HEK293 (cell line): ENCODE measurements at regions not wholly inside any gene's neighbourhood (a gene's known extent, or its start where the extent isn't known, plus 50 kb on each side); places are given as distances from the start of the nearest gene placed in this dataset.

Experiments used
- CTCF ChIA-PET: fragments of 350-600 bp; formaldehyde crosslinking; extraction: SDS; loops from one replicate; lab custom pipeline; 2021; ENCODE audit warnings: antibody characterized with exemption; lab: Yijun Ruan, JAX
- POLR2A ChIA-PET: fragments of 300-600 bp; formaldehyde crosslinking; extraction: SDS; loops from one replicate; lab custom pipeline; 2020; ENCODE audit warnings: antibody characterized with exemption, inconsistent platforms; lab: Yijun Ruan, JAX
- H3K27ac ChIP-seq: fragments of 200-500 bp; sonication (Bioruptor generic); 2 replicates; pipeline ENCODE4 v1.5.1; 2014; ENCODE audit warnings: low read depth, low read length, control low read depth, inconsistent platforms; ENCODE audit errors: extremely low read depth
- H3K36me3 ChIP-seq, 2 experiments: fragments of 200-500 bp in 1 of 2; sonication (Bioruptor generic) in 1 of 2; 1 replicate in 1 of 2; 2 replicates in 1 of 2; pipeline ENCODE4 v1.5.1; 2014 to 2017; ENCODE audit warnings: inconsistent platforms in 2 of 2, low read length in 2 of 2; ENCODE audit not compliant: control insufficient read depth in 2 of 2, insufficient read depth in 1 of 2
- H3K4me1 ChIP-seq: fragments of 200-500 bp; sonication (Bioruptor generic); 2 replicates; pipeline ENCODE4 v1.5.1; 2014; ENCODE audit warnings: mild to moderate bottlenecking, low read length, inconsistent platforms; ENCODE audit not compliant: control insufficient read depth, insufficient read depth
- H3K4me3 ChIP-seq: 2 replicates; pipeline ENCODE4 v1.5.1; 2011; ENCODE audit warnings: low read depth, mild to moderate bottlenecking, control low read depth, low read length, moderate library complexity
- H3K9me3 ChIP-seq: fragments of 200-500 bp; sonication (Bioruptor generic); 2 replicates; pipeline ENCODE4 v1.5.1; 2014; ENCODE audit warnings: low read depth, low read length, inconsistent platforms; ENCODE audit not compliant: control insufficient read depth, insufficient read depth
- GLIS1 ChIP-seq: fragments of 450-650 bp; formaldehyde crosslinking; IDR thresholded peaks from 2 replicates; pipeline ENCODE4 v1.5.1; 2016; ENCODE audit warnings: missing biosample characterization, missing genetic modification characterization
- KLF7 ChIP-seq: fragments of 450-650 bp; formaldehyde crosslinking; IDR thresholded peaks from 2 replicates; pipeline ENCODE4 v1.5.1; 2016; ENCODE audit warnings: missing biosample characterization, missing genetic modification characterization, borderline replicate concordance
- KLF9 ChIP-seq: fragments of 450-650 bp; formaldehyde crosslinking; IDR thresholded peaks from 2 replicates; pipeline ENCODE4 v1.5.1; 2016; ENCODE audit warnings: missing biosample characterization, missing genetic modification characterization, low read depth
- SCRT2 ChIP-seq: fragments of 450-650 bp; formaldehyde crosslinking; IDR thresholded peaks from 2 replicates; pipeline ENCODE4 v1.5.1; 2016; ENCODE audit warnings: missing biosample characterization, missing genetic modification characterization
- ZBTB7A ChIP-seq: fragments of 450-650 bp; formaldehyde crosslinking; IDR thresholded peaks from 2 replicates; pipeline ENCODE4 v1.5.1; 2016; ENCODE audit warnings: low read depth, missing biosample characterization, missing genetic modification characterization
- ZEB2 ChIP-seq: fragments of 450-650 bp; formaldehyde crosslinking; IDR thresholded peaks from 2 replicates; pipeline ENCODE4 v1.5.1; 2016; ENCODE audit warnings: missing biosample characterization, missing genetic modification characterization
- ZNF10 ChIP-seq: fragments of 450-650 bp; formaldehyde crosslinking; IDR thresholded peaks from 2 replicates; pipeline ENCODE4 v1.5.1; 2017; ENCODE audit warnings: missing biosample characterization, missing genetic modification characterization
- ZNF19 ChIP-seq: fragments of 450-650 bp; formaldehyde crosslinking; IDR thresholded peaks from 2 replicates; pipeline ENCODE4; 2016; ENCODE audit warnings: missing biosample characterization, missing genetic modification characterization, low read depth
- ZNF394 ChIP-seq: fragments of 450-650 bp; formaldehyde crosslinking; IDR thresholded peaks from 2 replicates; pipeline ENCODE4 v1.5.1; 2016; ENCODE audit warnings: missing biosample characterization, missing genetic modification characterization, mild to moderate bottlenecking, moderate library complexity, borderline replicate concordance
- ZNF501 ChIP-seq: fragments of 450-650 bp; formaldehyde crosslinking; IDR thresholded peaks from 2 replicates; pipeline ENCODE4 v1.5.1; 2016; ENCODE audit warnings: missing biosample characterization, missing genetic modification characterization
- ZNF510 ChIP-seq: fragments of 450-650 bp; formaldehyde crosslinking; IDR thresholded peaks from 2 replicates; pipeline ENCODE4 v1.5.1; 2018; ENCODE audit warnings: mild to moderate bottlenecking, missing genetic modification characterization, missing biosample characterization; ENCODE audit not compliant: insufficient replicate concordance
- ZNF555 ChIP-seq: fragments of 450-650 bp; formaldehyde crosslinking; conservative IDR thresholded peaks from 2 replicates; pipeline ENCODE4 v1.5.1; 2017; ENCODE audit warnings: missing biosample characterization, mild to moderate bottlenecking, missing genetic modification characterization, inconsistent platforms
- ZNF621 ChIP-seq: fragments of 450-650 bp; formaldehyde crosslinking; IDR thresholded peaks from 2 replicates; pipeline ENCODE4 v1.5.1; 2017; ENCODE audit warnings: missing biosample characterization, missing genetic modification characterization
- ZNF654 ChIP-seq: fragments of 450-650 bp; formaldehyde crosslinking; IDR thresholded peaks from 2 replicates; pipeline ENCODE4 v1.5.1; 2016; ENCODE audit warnings: low read depth, missing biosample characterization, missing genetic modification characterization
- ZNF664 ChIP-seq: fragments of 450-650 bp; formaldehyde crosslinking; IDR thresholded peaks from 2 replicates; pipeline ENCODE4 v1.5.1; 2016; ENCODE audit warnings: missing biosample characterization, missing genetic modification characterization
- ZNF76 ChIP-seq: fragments of 450-650 bp; formaldehyde crosslinking; IDR thresholded peaks from 2 replicates; pipeline ENCODE4; 2016; ENCODE audit warnings: low read depth, missing biosample characterization, missing genetic modification characterization, borderline replicate concordance
- TF ChIP-seq, protein P1 (sequence below): fragments of 450-650 bp; formaldehyde crosslinking; IDR thresholded peaks from 2 replicates; pipeline ENCODE4 v1.5.1; 2016; ENCODE audit warnings: missing biosample characterization, missing genetic modification characterization, borderline replicate concordance
- TF ChIP-seq, protein P2 (sequence below): fragments of 450-650 bp; formaldehyde crosslinking; IDR thresholded peaks from 2 replicates; pipeline ENCODE4 v1.5.1; 2016; ENCODE audit warnings: missing biosample characterization, missing genetic modification characterization
- TF ChIP-seq, protein P3 (sequence below): fragments of 450-650 bp; formaldehyde crosslinking; IDR thresholded peaks from 2 replicates; pipeline ENCODE4 v1.5.1; 2016; ENCODE audit warnings: missing biosample characterization, missing genetic modification characterization

DNA sequence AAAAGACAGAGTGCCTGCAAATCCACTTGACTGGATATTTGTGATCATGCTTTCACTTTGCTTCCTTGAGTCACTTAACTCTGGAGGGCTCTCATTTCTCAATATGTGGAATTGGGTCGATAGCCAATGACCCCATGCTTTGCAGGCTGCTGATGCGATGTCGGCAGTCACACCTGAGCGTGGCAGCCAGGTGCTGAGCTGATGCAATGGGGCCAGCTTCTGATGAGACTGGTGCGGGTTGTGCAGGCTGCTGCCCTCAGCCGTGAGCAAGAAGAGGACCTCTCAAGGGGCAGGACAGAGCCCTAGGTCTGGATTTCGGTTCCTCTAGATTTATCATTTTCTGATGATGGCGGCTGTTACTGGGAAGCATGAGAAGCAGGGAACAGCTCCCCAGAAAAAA, 334.1 kb downstream of the TEX29 start (continued):
- TF ChIP-seq, protein P1, sequence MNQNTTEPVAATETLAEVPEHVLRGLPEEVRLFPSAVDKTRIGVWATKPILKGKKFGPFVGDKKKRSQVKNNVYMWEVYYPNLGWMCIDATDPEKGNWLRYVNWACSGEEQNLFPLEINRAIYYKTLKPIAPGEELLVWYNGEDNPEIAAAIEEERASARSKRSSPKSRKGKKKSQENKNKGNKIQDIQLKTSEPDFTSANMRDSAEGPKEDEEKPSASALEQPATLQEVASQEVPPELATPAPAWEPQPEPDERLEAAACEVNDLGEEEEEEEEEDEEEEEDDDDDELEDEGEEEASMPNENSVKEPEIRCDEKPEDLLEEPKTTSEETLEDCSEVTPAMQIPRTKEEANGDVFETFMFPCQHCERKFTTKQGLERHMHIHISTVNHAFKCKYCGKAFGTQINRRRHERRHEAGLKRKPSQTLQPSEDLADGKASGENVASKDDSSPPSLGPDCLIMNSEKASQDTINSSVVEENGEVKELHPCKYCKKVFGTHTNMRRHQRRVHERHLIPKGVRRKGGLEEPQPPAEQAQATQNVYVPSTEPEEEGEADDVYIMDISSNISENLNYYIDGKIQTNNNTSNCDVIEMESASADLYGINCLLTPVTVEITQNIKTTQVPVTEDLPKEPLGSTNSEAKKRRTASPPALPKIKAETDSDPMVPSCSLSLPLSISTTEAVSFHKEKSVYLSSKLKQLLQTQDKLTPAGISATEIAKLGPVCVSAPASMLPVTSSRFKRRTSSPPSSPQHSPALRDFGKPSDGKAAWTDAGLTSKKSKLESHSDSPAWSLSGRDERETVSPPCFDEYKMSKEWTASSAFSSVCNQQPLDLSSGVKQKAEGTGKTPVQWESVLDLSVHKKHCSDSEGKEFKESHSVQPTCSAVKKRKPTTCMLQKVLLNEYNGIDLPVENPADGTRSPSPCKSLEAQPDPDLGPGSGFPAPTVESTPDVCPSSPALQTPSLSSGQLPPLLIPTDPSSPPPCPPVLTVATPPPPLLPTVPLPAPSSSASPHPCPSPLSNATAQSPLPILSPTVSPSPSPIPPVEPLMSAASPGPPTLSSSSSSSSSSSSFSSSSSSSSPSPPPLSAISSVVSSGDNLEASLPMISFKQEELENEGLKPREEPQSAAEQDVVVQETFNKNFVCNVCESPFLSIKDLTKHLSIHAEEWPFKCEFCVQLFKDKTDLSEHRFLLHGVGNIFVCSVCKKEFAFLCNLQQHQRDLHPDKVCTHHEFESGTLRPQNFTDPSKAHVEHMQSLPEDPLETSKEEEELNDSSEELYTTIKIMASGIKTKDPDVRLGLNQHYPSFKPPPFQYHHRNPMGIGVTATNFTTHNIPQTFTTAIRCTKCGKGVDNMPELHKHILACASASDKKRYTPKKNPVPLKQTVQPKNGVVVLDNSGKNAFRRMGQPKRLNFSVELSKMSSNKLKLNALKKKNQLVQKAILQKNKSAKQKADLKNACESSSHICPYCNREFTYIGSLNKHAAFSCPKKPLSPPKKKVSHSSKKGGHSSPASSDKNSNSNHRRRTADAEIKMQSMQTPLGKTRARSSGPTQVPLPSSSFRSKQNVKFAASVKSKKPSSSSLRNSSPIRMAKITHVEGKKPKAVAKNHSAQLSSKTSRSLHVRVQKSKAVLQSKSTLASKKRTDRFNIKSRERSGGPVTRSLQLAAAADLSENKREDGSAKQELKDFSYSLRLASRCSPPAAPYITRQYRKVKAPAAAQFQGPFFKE, result no peak
- TF ChIP-seq, protein P2, sequence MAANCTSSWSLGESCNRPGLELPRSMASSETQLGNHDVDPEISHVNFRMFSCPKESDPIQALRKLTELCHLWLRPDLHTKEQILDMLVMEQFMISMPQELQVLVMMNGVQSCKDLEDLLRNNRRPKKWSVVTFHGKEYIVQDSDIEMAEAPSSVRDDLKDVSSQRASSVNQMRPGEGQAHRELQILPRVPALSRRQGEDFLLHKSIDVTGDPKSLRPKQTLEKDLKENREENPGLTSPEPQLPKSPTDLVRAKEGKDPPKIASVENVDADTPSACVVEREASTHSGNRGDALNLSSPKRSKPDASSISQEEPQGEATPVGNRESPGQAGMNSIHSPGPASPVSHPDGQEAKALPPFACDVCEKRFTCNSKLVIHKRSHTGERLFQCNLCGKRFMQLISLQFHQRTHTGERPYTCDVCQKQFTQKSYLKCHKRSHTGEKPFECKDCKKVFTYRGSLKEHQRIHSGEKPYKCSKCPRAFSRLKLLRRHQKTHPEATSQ (tag by site-specific recombination), result no peak

DNA sequence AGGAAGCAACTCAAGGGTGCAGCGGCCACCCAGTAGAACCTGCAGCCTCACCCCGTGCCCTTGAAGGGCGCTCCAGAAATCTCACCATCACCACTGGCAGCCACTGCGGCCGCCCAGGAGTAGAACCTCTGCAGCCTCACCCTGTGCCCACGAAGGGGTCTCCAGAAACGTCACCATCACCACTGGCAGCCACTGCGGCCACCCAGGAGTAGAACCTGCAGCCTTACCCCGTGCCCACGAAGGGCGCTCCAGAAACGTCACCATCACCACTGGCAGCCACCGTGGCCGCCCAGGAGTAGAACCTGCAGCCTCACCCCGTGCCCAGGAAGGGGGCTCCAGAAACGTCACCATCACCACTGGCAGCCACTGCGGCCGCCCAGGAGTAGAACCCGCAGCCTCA, 336.0 kb downstream of the TEX29 start:
- no peaks in the 10 kb centered on the region for H3K4me1 ChIP-seq
- H3K27ac ChIP-seq, result no peak overlapping the region
- H3K9me3 ChIP-seq, result no peaks in the 10 kb centered on the region
- H3K36me3 ChIP-seq, result no peaks in the 10 kb centered on the region
- H3K4me3 ChIP-seq, result no peak overlapping the region
- POLR2A ChIA-PET, result no interaction called here
- CTCF ChIA-PET, result no interaction called here
- TF ChIP-seq KLF7 (no peak), KLF9 (tag by site-specific recombination) (no peak), ZNF76 (tag by site-specific recombination) (no peak), ZNF654 (tag by site-specific recombination) (no peak), ZNF621 (no peak)
- TF ChIP-seq, protein P3, sequence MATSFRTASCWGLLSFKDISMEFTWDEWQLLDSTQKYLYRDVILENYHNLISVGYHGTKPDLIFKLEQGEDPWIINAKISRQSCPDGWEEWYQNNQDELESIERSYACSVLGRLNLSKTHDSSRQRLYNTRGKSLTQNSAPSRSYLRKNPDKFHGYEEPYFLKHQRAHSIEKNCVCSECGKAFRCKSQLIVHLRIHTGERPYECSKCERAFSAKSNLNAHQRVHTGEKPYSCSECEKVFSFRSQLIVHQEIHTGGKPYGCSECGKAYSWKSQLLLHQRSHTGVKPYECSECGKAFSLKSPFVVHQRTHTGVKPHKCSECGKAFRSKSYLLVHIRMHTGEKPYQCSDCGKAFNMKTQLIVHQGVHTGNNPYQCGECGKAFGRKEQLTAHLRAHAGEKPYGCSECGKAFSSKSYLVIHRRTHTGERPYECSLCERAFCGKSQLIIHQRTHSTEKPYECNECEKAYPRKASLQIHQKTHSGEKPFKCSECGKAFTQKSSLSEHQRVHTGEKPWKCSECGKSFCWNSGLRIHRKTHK (tag by site-specific recombination), result no peak

DNA sequence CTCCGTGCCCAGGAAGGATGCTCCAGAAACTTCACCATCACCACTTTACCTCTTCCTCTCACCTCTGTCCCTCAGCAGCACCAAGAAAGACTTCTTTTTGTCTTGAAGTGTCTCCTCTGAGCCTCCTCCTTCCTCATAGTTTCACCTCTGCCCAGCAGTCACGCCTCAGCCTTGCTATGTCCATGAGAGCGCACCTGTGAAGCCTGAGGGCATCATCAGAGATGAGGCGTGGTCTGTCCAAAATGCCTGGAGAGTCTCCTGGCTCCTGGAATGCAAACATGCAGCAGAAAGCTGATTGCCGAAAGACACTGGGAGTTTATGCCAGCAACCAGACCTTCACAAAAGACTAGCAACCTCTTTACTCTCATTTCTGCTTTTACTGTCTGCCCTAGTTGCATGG, 336.6 kb downstream of the TEX29 start:
- H3K27ac ChIP-seq, result no peak overlapping the region
- H3K4me3 ChIP-seq, result no peak overlapping the region
- no peaks in the 10 kb centered on the region for H3K36me3 ChIP-seq
- ChIA-PET POLR2A (no interaction called here), CTCF (no interaction called here)
- H3K9me3 ChIP-seq, result no peaks in the 10 kb centered on the region
- H3K4me1 ChIP-seq, result no peaks in the 10 kb centered on the region
- TF ChIP-seq ZNF664 (tag by site-specific recombination) (no peak), ZEB2 (tag by site-specific recombination) (no peak), ZNF394 (tag by site-specific recombination) (no peak), ZNF621 (no peak), SCRT2 (tag by site-specific recombination) (no peak), GLIS1 (no peak), ZNF555 (no peak), ZNF19 (no peak), ZBTB7A (tag by site-specific recombination) (no peak), ZNF501 (no peak), ZNF10 (no peak), ZNF510 (no peak)
- TF ChIP-seq, protein P1, result no peak
